H4 (cell line): ENCODE measurements at regions not wholly inside any gene's neighbourhood (a gene's known extent, or its start where the extent isn't known, plus 50 kb on each side); places are given as distances from the start of the nearest gene placed in this dataset.
A peak's percentile ranks its signal among the peaks of the same experiment; 100 is the strongest.
"Not testable (repeated sequence)": the region's sequence is repeated elsewhere in the genome, so short reads cannot be mapped to it uniquely, and the experiment has no call there.

Experiments
- DNase-seq: peaks from one replicate; pipeline ENCODE4 v3.0.0-alpha.2; 2015; ENCODE audit warnings: low spot score

- no peak for DNase-seq
These were observed 578.9 kb upstream of the NR5A2 start for GRCh38 chr1:199448646-199449045.

DNA sequence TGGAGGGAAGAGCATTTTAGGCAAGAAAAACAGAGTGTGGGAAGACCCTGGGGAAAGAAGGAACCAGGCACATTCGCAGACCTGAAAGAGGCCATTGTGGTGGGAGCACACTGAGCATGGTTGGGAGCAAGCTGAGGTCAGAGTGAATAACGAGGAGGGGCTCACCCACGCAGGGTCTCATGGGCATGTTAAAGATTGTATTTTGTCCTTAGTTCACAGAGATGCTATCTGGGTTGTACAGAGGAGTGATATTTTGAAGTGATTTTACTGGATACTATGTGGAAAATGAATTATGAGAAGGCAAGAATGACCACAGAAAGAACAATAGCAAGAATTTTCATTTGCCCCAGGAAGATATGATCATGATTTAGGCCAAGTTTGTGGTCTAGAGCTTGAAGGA lies 578.3 kb upstream of the NR5A2 start:
- no peak for DNase-seq

DNA sequence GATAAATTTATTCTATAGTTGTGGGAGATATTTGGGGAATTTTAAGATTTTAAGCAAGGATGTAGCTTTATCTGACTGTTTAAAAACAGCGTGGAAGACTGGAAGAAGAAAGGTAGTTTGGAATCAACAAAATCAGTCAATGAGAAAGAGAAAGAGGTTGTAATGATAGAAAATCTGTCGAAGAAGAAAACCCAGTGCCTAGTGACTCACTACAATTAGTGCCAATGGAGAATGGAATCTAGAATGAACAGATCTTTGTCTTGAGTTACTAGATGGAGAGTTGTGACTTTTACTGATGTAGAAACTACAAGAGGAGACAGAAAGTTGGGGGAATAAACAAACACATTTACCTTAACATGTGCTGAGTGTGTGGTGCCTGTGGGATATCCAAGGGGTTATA lies 577.8 kb upstream of the NR5A2 start:
- no peak for DNase-seq

GRCh38 chr1:199452627-199453026 lies 574.9 kb upstream of the NR5A2 start:
- no peak for DNase-seq

DNA sequence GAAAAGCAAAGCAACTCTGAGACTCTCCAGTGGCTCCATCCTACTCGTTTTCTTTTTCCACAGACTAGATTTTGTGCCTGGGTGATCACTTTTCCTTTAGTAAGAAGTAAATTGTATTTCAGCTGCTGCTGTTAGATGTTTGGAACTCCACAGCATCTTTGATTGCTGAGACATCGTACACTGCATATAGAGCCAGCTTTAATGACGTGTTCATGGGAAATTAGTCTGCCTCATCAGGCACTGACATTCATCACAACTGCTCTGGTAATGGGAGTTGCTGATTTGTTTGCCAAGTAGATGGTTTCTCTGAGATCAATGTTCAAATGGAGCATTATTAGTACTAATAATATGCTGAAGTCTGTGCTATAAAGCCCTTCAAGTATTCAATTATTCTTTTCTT lies 573.8 kb upstream of the NR5A2 start:
- no peak for DNase-seq

- no peak for DNase-seq
These were observed 566.6 kb upstream of the NR5A2 start for GRCh38 chr1:199460933-199461332.

GRCh38 chr1:199463521-199464127 lies 563.9 kb upstream of the NR5A2 start:
- peak; percentile 70 for DNase-seq

- DNase-seq = no peak
These were observed 560.5 kb upstream of the NR5A2 start for GRCh38 chr1:199466961-199467360.

GRCh38 chr1:199472018-199472417 lies 555.5 kb upstream of the NR5A2 start:
- DNase-seq = no peak

- DNase-seq = no peak
These were observed 554.5 kb upstream of the NR5A2 start for GRCh38 chr1:199472978-199473377.

DNA sequence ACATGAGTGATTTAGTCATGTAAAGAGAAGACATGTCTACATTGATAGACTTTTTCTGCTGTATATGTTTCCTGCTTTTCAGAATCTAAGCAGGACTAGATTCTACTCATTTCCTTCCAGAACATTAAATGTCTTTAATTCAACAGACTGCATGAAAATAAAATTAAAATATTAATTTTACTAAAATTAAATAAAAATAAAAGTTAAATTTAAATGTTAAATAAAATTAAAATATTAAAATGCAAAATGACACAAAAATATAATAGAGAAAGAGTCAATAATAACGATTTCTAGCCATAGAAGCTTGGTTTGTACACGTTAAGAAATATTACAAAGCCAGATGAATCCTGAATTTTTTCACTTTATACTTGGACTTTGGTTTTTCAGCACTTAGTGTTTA lies 552.8 kb upstream of the NR5A2 start:
- DNase-seq = no peak

DNA sequence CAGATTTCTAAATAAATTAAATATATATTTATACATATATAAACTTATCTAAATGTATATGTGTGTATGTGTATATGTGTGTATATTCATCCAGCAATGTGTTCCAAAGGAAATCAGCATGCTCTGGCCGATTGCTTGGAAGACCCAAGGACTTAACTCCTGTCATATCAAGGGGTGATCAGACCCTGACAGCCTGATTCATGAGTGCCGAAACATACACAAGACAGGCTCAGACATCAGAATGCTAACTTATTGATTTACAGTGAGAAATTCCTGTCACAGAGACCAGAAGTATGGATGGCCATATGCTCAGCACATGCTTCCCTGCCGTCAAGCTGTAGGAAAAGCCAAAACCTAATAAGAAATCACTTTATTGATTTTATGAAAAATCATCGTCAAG lies 545.1 kb upstream of the NR5A2 start:
- no peak for DNase-seq

DNA sequence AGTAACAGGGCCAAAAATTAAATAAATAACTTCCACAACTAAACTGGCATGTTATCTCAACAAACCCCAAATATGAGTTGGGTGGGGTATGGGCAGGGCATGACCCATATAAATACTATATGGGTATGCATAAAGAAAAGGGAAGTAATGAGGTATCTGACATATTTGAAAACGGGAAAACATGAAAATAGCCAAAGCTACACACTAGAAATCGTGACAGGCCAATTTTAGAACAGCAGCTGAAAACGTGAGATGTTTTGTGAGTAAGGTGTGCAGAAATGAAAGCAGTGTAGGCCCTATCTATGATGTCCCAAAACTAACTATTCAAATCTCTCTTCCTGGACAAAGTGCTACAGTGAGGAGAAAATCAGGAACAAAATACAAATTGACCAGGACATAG lies 537.9 kb upstream of the NR5A2 start:
- DNase-seq = no peak

DNA sequence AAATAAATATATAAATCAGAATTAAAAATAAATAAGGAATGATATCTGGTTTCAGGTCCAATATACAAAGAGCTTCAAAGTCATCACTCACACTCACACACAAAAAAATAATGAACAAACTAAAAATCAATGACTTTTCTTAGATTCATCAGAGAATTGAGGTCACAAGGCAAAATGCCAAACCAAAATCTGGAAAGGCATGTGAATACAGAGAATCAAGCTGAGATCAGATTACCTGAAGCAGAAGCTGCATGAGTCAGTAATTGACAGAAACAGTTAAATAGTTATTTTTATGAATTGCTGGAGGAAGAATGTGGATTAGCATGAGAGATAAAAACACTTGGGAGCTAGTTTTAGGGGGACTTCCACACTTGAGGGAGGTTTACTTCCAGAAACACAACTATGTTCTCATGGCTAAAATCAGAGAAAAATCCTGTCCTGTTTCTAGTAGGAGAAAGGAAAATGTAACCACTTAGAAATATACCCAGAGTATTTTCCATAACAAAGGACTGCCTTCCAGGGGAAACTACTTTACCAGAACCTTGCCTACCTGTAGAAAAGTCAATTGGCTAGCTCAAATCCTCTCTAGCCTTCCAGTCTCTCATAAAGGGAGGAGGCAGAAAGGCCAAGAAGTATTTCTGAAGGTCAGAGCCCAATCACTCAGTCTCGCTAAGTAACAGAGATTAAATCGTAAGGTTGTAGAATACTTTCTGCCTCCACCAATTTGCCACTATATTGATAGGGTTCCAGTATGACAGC lies 536.6 kb upstream of the NR5A2 start:
- DNase-seq = peak; percentile 55

DNA sequence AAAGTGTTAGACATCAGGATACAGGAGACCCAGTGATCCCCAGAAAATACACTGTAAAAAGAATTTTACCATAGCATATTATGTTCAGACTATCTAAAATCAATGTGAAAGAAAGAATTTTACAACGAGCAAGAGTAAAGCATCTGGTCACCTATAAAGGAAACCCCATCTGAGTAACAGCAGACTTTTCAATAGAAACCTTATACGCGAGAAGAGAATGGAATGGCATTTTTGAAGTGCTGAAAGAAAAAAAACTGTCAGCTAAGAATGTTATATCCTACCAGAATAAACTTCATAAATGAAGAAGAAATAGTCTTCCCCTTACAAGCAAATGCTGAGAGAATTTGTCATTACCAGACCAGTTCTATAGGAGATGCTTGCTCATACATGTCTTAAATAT lies 532.1 kb upstream of the NR5A2 start:
- no peak for DNase-seq

- DNase-seq = not testable (repeated sequence)
These were observed 528.7 kb upstream of the NR5A2 start for GRCh38 chr1:199498802-199499201.

DNA sequence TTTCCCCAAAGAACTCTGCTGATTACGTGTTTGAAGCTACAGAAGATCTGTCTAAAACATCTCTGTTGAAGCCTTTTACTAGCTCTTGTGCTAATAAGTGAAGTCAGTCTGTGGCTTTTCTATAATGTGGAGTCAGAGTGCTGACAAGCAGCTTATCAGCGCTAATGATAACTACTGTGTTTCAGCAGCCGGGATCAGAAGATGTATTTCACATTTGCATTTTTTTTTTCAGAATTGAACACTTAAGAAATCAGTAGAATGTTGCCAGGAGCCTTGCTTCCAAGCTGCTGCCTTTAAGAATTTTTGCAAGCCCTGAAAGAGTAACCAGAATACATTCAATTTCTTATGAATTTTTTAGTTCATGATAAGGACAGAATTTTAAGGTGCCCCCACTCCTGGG lies 519.4 kb upstream of the NR5A2 start:
- no peak for DNase-seq

DNA sequence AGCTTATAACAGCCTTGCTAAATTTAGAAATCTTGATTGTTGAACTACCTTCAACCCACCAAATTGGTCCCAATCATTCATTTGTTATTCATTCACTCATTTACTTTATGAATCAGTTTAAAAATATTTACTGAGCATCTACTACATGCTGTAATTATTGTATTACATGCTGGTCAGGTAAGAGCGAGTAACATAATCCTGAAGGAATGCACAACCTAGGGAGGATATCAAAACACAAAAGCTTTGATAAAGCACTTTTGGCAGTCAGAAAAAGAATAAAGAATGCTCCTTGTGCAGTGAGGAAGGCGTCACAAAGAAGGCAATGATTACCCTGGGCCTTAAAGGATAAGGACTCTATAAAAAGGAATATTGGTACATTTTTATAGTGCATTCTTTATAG lies 518.9 kb upstream of the NR5A2 start:
- no peak for DNase-seq

DNA sequence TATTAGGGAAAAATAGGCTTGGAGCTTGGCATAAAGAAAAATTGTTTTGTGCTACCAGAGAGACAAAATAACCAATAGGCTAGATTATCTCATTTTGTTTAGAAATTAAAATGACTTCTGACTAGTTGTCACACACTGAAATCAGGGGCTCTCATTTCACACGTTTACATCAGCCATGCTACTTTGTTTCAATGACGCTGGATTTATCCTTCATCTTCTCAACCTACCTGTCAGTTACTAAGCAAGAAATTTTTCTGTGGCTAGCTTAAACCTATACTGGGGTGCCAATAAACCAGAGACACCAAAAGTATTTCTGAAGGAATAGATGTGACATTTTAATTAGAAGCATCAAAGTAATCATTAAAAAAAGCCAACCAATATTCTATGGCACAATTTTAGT lies 518.1 kb upstream of the NR5A2 start:
- DNase-seq = no peak

- no peak for DNase-seq
These were observed 517.2 kb upstream of the NR5A2 start for GRCh38 chr1:199510314-199510713.

DNA sequence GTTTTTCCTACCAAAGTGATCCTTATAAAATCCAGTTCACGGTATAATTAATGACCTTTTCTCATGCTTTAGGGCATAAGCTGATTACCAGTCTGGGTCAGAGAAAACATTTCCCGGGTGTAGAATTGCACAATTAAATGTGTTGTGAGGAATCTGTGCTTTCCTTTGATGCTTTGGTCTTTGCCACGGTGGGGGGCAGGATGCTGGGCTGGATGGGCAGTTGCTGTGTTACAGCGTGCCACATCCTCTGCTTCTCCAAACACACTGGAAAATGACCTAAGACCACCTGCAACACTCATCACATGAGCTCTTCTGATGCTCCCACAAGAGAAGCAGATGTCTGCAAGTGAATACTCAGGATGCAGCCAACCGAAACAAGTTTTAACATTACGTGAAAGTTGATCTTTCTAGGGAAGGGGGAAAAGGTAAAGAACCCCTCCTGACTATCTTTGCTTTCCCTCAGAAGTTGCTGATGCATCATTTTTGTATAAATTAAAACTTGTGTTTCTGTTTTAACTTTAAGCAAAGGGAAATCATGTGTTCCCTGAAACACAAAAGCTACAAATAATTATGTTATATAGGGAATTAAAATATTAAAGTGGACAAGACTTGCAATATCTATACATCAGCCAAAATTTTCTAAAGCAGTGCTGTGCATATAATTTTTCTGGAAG lies 515.3 kb upstream of the NR5A2 start:
- no peak for DNase-seq

- DNase-seq = no peak
These were observed 512.2 kb upstream of the NR5A2 start for GRCh38 chr1:199515261-199515660.

DNA sequence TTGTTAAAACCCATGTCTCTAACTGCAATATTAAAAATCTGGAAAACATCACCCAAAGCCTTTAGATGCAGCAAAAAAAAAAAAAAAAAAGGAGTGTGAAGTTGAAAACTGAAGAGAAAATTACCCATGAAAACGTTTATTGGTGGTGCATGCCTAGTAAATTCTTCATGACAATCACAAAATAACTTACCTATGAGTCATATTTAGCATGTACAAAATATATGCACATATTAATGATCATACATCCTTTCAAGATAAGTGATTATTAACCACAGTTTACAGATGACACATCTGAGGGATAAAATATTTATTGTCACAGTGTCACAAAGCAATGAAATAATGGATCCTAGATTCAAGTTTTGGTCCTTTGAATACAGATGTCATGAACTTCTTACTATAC lies 505.2 kb upstream of the NR5A2 start:
- DNase-seq = no peak
